HG03460 (cell line): ENCODE measurements at regions not wholly inside any gene's neighbourhood (a gene's known extent, or its start where the extent isn't known, plus 50 kb on each side); places are given as distances from the start of the nearest gene placed in this dataset.
"Not testable (repeated sequence)": the region's sequence is repeated elsewhere in the genome, so short reads cannot be mapped to it uniquely, and the experiment has no call there.

ENCODE experiments used
- ATAC-seq: cut with Tn5 transposase; IDR thresholded peaks from one replicate; pipeline ENCODE4 v1.9.1; 2021; ENCODE audit not compliant: unreplicated experiment

DNA sequence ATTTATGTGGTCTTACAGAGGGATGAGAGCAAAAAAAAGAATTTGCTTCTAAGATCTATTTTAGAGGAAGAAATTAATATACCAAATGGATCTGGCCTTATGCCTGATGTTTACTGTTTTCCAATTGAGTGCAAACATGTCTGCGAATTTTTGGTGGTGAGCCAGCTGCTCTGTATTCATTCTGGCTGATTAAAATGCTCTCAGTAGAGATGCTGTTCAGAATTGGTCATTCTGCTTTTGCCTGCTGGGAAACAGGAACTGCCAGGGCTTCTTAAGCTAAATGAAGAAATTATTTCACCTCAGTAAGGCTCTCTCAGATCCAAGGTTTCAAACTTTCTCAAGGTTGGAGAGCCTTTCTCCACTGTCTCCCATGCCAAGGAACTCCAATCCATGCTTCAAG, 132.0 kb upstream of the SV2C start:
- no peak for ATAC-seq

DNA sequence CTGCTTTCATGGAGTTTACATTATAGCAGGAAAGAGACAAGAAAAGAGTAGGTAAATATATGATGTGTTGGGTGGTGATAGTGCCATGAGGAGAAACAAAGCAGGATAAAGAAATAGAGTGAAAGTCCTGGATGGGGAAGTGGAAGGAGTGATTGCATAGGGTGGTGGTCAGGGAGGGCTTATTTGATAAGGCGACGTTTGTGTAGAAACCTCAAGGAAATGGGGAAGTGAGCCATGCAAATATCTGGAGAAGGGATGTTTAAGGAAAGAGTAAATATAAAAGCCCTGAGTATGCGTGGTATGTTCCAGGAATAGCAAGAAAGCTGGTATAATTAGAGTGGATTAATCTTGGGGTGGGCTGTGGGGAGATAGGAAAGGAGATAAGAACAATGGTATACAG, 134.7 kb upstream of the SV2C start:
- ATAC-seq, result no peak

- no peak for ATAC-seq
These were observed 142.8 kb upstream of the SV2C start for GRCh38 chr5:75940418-75940817.

GRCh38 chr5:75935572-75935971, 147.6 kb upstream of the SV2C start:
- no peak for ATAC-seq

GRCh38 chr5:75933489-75933888, 149.7 kb upstream of the SV2C start:
- no peak for ATAC-seq

DNA sequence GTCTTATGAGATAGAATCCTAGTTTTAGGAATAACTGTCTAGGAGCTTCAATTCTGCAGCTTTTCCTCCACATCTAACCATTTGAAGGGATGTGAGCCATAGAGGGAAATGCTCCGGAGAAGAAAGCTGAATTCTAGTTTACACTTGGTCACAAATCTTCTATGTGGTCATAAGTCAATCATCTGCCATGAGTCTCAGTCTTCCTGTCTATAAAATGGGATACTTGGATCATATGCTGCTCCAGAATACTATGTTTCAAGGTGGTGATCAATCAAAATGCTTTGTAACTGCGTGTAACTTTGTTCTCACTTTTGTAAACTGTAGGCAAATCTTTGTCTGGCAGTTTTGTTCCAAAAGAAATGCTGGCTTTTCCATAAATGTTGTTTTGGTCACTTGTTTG, 152.0 kb upstream of the SV2C start:
- no peak for ATAC-seq

- ATAC-seq, result no peak
These were observed 154.2 kb upstream of the SV2C start for GRCh38 chr5:75928992-75929391.

- no peak for ATAC-seq
These were observed 160.7 kb upstream of the SV2C start for GRCh38 chr5:75922480-75922879.

- ATAC-seq, result no peak
These were observed 162.2 kb upstream of the SV2C start for GRCh38 chr5:75921011-75921410.

- ATAC-seq, result no peak
These were observed 167.0 kb upstream of the SV2C start for GRCh38 chr5:75916144-75916543.

DNA sequence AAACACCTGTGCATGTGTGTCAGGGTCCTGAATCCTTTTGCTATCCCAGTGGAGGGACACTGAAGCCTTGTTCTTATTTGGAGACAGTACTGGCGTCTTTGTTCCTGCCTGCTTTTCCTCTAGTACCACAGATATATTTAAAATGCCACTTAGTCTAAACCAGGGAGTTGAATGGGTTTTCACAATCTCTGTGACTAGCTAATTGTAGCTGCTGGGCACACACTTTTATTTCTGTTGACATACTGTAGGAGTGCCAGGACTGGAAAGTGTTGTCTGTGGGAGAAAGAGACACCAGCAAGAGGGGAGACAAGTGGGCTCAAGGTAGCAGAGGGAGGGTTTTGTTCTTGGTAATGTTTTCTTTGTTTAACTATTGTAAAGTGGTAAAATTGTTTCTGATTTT, 174.0 kb upstream of the SV2C start:
- no peak for ATAC-seq

GRCh38 chr5:75907651-75908050, 175.5 kb upstream of the SV2C start:
- no peak for ATAC-seq

DNA sequence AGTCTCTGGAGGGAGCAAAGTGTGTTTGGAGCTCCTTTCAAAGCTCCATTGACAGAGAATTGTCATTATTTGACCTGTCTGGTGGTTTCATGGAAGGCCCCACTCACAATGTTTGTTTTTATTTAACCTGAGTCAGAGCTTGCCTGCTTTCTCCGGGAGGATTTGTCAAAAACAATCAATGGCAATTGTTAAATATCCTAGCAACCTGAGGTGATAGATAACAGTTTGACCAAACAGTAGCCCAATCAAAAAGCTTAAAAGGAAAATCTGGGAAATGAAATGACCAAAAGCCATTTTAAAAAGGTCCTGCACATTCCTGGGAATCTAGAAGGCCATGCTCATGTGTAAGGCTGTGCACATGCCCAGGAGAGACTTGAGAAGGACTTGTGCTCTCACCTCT, 177.2 kb upstream of the POC5 start:
- no peak for ATAC-seq

- ATAC-seq, result no peak
These were observed 174.5 kb upstream of the POC5 start for GRCh38 chr5:75891736-75892135.

DNA sequence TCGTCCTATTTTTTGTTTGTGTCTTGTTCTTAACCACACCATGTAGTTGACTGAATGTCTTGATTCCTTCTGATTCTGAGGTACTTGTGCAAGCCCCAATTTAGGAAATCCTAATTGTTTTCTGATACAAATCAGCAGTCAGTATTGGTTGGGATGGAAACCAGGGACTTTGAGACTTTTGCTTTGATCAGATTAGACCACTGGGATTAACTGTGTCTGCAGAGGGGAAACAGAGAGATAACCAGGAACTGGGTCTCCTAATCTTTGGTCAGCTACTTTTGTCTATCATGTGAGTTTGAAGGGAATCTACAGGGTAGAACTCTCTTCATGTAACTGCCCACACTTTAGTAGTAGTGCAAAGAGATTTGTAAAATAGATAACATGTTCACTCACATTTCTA, 173.8 kb upstream of the POC5 start:
- ATAC-seq, result no peak

GRCh38 chr5:75890546-75890945, 173.3 kb upstream of the POC5 start:
- ATAC-seq, result no peak

DNA sequence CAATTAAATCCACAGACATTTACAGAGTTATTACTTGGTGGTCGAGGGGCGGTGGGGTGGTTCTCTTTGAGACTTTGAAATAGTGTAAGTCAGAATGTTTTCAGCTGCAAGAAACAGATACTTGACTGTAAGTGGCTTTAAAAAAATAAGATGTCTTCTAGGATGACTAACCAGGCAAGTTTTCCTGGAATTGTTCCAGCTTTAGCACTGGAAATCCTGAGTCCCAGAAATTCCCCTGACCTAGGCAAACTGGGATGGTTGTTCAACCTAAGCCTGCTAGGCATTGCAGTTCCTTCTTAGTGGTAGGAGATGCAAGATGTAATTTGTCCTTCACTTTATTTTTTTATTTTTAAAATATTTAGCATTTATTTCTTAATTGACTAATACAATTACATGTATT, 169.5 kb upstream of the POC5 start:
- no peak for ATAC-seq

DNA sequence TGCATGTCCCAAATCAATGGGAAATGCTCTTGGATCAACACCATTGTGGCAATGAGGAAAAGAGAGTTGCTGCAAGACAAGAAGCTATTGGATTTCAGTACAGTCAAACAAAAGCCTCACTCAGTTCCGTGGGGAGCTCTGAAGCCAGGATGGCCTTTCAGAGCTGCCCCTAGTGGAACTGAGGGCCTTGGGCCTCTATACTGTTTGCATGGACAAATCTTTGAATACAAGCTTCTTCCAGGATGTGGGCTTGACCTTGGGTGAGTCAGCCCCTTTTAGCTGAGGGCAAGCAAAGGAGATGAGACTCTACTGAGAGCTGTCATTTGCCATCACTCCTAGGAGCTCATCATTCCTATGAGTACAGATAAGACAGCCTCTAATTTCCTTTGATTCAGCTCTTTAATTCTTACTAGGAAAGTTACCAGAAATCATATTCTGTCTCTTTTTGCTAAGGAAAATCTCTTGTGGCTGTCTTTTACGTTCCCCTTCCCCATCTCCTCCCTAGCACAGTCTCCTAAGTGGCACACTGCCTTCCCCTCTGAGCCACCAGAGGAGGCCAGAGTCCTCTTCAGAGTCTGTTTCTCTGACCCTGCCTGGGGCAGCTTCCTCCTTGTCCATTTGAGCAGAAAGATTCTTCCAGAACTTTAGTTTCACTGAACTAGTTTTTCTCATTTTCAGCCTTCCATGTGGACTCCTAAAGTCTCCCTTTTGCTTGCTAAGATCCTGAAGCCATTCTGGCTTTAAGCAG, 168.8 kb upstream of the POC5 start:
- no peak for ATAC-seq

DNA sequence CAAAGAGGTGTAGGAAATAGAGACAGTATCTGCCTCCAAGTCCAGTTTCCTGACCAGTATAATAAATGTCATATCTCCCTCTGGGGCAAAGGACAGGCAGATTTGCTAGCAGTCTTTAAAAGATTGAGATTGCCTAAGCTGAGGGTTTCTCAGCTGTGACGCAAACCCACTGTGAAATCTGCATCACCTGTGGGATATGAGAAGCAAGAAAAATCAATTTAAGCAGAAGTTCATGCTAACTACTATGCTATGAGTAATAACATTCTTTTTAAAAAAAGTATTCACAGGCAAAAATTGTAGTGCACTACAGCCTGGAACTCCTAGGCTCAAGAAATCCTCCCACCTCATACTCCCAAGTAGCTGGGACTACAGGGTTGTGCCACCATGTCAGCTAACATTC, 168.1 kb upstream of the POC5 start:
- ATAC-seq, result no peak

DNA sequence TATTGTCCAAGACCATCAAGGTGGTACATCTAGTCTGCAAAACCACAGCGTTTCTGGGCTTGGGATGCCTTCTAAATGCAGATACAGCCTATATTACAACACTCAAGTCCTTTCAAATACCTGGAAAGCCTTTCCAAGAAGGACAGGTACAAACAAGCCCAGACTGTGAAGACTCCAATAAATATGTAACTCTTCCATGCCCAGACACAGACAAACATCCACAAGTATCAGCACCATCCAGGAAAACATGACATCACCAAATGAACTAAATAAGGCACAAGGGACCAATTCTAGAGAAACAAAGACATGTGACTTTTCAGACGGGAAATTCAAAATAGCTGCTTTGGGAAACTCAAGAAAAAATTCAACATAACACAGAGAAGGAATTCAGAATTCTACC, 152.7 kb upstream of the POC5 start:
- ATAC-seq, result no peak

DNA sequence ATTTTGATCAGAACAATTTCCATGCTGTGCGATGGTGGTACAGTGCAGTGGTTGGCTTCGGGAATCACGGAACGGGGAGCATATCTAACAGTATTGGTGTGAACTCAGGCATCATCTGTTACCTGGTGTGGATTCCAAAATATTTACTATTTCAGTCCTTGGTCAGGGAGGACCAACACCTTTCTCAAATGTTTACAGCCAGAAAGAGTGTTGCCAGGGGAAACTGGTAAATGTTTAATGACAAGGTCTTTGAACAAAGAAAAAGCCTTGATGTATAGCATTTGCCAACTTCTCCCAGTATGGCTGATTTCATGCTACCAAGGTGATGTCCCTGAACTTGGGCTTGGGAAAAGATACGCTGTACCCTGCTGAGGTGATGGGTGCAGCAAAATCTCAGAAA, 145.6 kb upstream of the POC5 start:
- no peak for ATAC-seq

GRCh38 chr5:75859621-75860020, 142.4 kb upstream of the POC5 start:
- not testable (repeated sequence) for ATAC-seq

DNA sequence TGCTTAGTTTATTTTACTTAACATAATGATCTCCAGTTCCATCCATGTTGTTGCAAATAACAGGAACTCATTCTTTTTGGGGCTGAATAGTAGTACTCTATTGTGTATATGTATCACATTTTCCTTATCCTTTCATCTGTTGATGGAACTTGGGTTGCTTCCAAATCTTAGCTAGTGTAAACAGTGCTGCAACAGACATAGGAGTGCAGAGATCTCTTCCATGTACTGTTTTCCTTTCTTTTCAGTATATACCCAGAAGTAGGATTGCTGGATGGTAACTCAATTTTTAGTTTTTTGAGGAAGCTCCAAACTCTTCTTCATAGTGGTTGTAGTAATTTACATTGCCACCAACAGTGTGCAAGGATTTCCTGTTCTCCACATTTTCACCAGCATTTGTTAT, 138.8 kb upstream of the POC5 start:
- ATAC-seq, result no peak
